ENCODE measurements at regions not wholly inside any gene's neighbourhood (a gene's known extent, or its start where the extent isn't known, plus 50 kb on each side); places are given as distances from the start of the nearest gene placed in this dataset.

GRCh38 chr3:104127830-104128229 lies 1238.9 kb upstream of the ALCAM start:
- ATAC-seq (ENCODE audit: insufficient read depth, low FRiP score) (no peak), DNase-seq (no peak)
- no peak for TF ChIP-seq CTCF (IDR thresholded peaks at IDR 0.05; ENCODE audit: control extremely low read depth, extremely low read depth)
- no peaks in the 10 kb centered on the region for H3K27me3 ChIP-seq (ENCODE audit: control insufficient read depth in 3 of 3, insufficient read depth in 3 of 3, low read length in 2 of 3)
- no peaks in the 10 kb centered on the region for H3K36me3 ChIP-seq (ENCODE audit: control insufficient read depth in 4 of 4, insufficient read depth in 4 of 4, low read length in 4 of 4)
- 90 to 91% methylated on average over 3 of the region's 3 CpGs for WGBS, 2 donors
- H3K9ac ChIP-seq (ENCODE audit: insufficient read depth in 1 of 2, low read length in 2 of 2) = no peak overlapping the region
- no peak overlapping the region for H3K4me3 ChIP-seq
- H3K27ac ChIP-seq (ENCODE audit: low read depth in 1 of 2, low read length in 1 of 2) = no peak overlapping the region
- no peaks in the 10 kb centered on the region for H3K4me1 ChIP-seq (ENCODE audit: control insufficient read depth in 5 of 5, insufficient read depth in 5 of 5, low read length in 5 of 5)
- H3K9me3 ChIP-seq (ENCODE audit: control insufficient read depth in 4 of 4, insufficient read depth in 3 of 4, low read length in 3 of 4) = no peaks in the 10 kb centered on the region

GRCh38 chr3:104132566-104133403 lies 1233.9 kb upstream of the ALCAM start:
- H3K36me3 ChIP-seq (ENCODE audit: control insufficient read depth in 4 of 4, insufficient read depth in 4 of 4, low read length in 4 of 4) = no peaks in the 10 kb centered on the region
- no peak for DNase-seq
- ATAC-seq (ENCODE audit: insufficient read depth, low FRiP score) = no peak
- no peak overlapping the region for H3K4me3 ChIP-seq
- H3K27me3 ChIP-seq (ENCODE audit: control insufficient read depth in 3 of 3, insufficient read depth in 3 of 3, low read length in 2 of 3) = no peaks in the 10 kb centered on the region
- 63 to 77% methylated on average over 2 of the region's 2 CpGs for WGBS, 2 donors
- H3K27ac ChIP-seq (ENCODE audit: low read depth in 1 of 2, low read length in 1 of 2) = no peak overlapping the region
- H3K9ac ChIP-seq (ENCODE audit: insufficient read depth in 1 of 2, low read length in 2 of 2) = no peak overlapping the region
- H3K9me3 ChIP-seq (ENCODE audit: control insufficient read depth in 4 of 4, insufficient read depth in 3 of 4, low read length in 3 of 4) = no peaks in the 10 kb centered on the region
- no peak for TF ChIP-seq CTCF (IDR thresholded peaks at IDR 0.05; ENCODE audit: control extremely low read depth, extremely low read depth)
- H3K4me1 ChIP-seq (ENCODE audit: control insufficient read depth in 5 of 5, insufficient read depth in 5 of 5, low read length in 5 of 5) = no peaks in the 10 kb centered on the region

GRCh38 chr3:104133630-104134029 lies 1233.1 kb upstream of the ALCAM start:
- 87 to 88% methylated on average over 5 of the region's 5 CpGs for WGBS, 2 donors
- Histone ChIP-seq H3K27me3 (ENCODE audit: control insufficient read depth in 3 of 3, insufficient read depth in 3 of 3, low read length in 2 of 3) (no peaks in the 10 kb centered on the region), H3K4me3 (no peak overlapping the region), H3K36me3 (ENCODE audit: control insufficient read depth in 4 of 4, insufficient read depth in 4 of 4, low read length in 4 of 4) (no peaks in the 10 kb centered on the region), H3K27ac (ENCODE audit: low read depth in 1 of 2, low read length in 1 of 2) (no peak overlapping the region), H3K9ac (ENCODE audit: insufficient read depth in 1 of 2, low read length in 2 of 2) (no peak overlapping the region), H3K4me1 (ENCODE audit: control insufficient read depth in 5 of 5, insufficient read depth in 5 of 5, low read length in 5 of 5) (no peaks in the 10 kb centered on the region), H3K9me3 (ENCODE audit: control insufficient read depth in 4 of 4, insufficient read depth in 3 of 4, low read length in 3 of 4) (no peaks in the 10 kb centered on the region)
- TF ChIP-seq CTCF (IDR thresholded peaks at IDR 0.05; ENCODE audit: control extremely low read depth, extremely low read depth) = no peak
- ATAC-seq (ENCODE audit: insufficient read depth, low FRiP score) = no peak
- DNase-seq = no peak

Measured in lung (tissue), 11 donors.